ENCODE measurements at regions not wholly inside any gene's neighbourhood (a gene's known extent, or its start where the extent isn't known, plus 50 kb on each side); places are given as distances from the start of the nearest gene placed in this dataset.

GRCh38 chr20:60213126-60213893 is 255.1 kb downstream of the CDH26 start:
- DNase-seq (ENCODE audit: low spot score) = no peak

GRCh38 chr20:60214901-60215815 is 256.9 kb downstream of the CDH26 start:
- no peak for DNase-seq (ENCODE audit: low spot score)

- DNase-seq (ENCODE audit: low spot score) = no peak
Measured at GRCh38 chr20:60215816-60216730, 257.9 kb downstream of the CDH26 start.

GRCh38 chr20:60219231-60219630 is 261.0 kb downstream of the CDH26 start:
- no peak for DNase-seq (ENCODE audit: low spot score)

DNA sequence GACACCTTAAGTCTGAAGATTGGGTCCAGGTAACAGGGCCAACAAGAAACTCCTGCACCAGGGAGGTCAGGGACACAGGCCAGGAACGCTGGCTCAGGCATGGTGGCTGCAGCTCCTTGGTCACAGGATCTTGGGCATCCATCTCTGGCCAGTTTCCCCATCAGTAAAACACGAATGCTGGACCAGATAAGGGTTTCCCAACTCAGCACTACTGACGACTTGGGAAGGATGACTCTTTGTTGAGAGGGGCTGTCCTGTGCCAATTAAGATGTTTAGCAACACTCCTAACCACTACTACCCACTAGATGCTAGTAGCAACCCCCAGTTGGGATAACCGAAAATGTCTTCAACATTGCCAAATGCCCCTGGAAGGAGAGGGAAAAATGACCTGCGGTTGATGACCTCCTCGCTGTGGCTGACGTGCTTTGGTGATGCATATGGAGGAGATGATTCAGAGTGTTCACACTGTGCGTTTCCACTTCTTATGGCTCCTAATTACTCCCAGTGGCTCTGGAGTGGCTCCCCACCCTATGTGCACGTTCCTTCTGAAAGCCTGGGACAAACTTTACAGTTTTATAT is 261.9 kb downstream of the CDH26 start:
- no peak for DNase-seq (ENCODE audit: low spot score)

- no peak for DNase-seq (ENCODE audit: low spot score)
Measured at GRCh38 chr20:60220706-60221105, 262.5 kb downstream of the CDH26 start.

DNA sequence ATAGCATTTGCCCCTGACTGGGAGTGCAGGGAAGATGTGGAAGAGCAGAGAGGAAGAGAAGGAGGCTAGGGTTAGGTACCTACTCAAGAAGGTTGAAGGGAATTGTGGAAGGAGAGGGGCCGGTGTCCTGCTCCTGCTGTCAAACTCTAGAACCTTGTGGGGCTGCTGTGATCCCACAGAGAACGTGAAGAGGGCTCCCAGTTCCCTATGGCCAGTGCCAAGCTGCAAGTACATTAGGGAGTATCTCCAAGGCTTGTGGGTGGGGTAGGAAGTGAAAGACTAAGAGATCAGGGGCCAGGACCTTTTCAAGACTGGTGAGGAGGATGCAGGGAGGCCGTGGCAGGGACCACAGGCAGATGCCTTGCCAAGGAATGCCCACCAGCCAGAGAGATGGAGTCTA is 263.4 kb downstream of the CDH26 start:
- DNase-seq (ENCODE audit: low spot score) = no peak

GRCh38 chr20:60222497-60222896 is 264.3 kb downstream of the CDH26 start:
- DNase-seq (ENCODE audit: low spot score) = no peak

- DNase-seq (ENCODE audit: low spot score) = no peak
Measured at GRCh38 chr20:60223174-60223573, 265.0 kb downstream of the CDH26 start.

- DNase-seq (ENCODE audit: low spot score) = peak; percentile 39
Measured at GRCh38 chr20:60224914-60225313, 266.7 kb downstream of the CDH26 start.

- no peak for DNase-seq (ENCODE audit: low spot score)
Measured at GRCh38 chr20:60228255-60228654, 270.0 kb downstream of the CDH26 start.

DNA sequence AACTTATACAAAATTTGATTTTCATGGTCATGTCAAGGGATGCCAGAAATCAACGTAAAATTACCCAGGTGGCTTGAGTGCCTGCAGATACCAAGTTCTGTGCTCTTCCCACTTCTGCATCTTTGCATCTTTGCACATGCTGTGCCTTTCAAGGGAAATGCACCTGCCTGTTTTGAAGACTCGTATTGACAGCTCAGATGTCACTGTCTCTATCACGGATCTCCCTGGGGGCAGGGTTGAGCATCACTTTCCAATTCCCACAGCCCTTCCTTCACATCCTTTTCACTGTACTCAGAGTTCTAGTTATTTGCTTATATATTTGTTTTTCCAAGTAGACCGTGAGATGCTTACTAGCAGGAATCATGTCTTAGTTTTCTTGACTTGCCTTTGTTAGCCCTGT is 274.2 kb downstream of the CDH26 start:
- DNase-seq (ENCODE audit: low spot score) = no peak

GRCh38 chr20:60233018-60233630 is 274.9 kb downstream of the CDH26 start:
- DNase-seq (ENCODE audit: low spot score) = no peak

DNA sequence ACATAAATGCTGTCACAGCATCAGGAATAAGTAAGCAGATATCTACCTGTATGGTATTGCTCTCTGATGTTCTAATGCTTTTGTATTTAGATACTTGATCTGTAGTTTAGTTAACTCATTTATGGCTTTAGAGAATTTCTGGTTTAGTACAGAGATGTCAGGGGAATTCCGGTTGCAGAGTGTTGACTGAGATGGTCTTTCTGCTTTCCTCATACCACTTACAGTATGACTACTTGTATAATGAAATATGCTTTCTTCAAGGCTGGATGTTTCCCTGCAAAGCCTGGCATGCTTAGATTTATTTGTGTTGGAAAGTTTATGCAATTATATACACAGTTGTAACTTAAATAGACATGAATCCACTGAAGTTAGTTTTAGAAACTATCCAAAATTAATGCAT is 278.4 kb downstream of the CDH26 start:
- DNase-seq (ENCODE audit: low spot score) = no peak

DNA sequence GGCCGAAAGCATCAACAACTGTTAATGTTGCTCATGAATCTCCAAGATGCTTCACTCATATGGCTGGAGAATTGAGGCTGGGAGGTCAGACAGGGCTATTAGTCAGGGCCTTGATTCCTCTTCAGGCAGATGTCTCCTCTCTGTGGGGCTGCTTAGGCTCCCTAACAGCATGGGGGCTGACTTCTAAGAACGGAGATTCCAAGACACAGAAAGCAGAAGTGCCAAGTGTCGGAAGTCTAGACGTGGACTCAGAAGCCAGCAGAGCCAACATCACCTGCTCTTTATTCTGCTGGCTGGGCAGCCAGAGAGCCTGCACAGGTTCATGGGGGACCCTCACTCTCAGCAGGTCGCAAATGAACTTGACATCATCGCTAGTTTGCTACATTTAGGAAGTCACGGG is 279.8 kb downstream of the CDH26 start:
- no peak for DNase-seq (ENCODE audit: low spot score)

- no peak for DNase-seq (ENCODE audit: low spot score)
Measured at GRCh38 chr20:60238992-60239660, 280.9 kb downstream of the CDH26 start.

DNA sequence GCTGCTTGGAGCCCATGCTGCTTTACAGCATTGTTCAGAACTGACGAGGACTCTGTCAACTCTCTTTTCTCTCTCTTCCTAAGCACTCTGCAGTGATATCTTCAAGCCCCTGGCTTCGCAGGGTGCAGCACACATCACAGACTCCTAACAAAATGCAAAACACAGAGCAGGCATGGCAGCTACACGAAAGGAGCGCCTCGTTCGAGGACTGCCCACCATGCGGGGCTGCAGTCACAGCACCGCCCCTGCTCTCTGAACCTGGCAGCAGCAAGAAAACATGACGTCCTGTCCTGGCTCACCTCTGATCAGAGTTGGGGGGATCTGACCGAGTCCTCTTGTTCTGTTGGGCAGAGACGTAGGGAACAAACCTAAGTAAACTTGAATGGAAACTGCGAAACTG is 281.7 kb downstream of the CDH26 start:
- DNase-seq (ENCODE audit: low spot score) = no peak

DNA sequence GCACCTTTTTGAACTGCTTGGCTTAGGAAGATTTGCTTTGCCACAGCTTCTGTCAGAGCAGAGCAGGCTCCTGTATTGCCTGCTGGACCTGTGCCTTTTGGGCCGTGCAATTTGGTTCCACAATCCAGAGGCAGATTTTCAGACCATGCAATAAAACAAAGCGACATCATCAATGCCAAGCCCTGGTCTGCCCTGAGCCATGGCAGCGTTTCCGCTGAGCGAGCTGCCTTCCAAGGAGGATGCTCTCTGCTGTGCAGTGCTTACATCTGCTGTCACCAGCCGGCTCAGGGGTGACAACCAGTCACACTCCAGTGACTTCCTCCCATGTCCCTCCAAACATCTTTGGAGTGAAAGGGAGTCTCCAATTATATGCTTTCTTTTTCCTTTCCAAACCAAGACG is 282.2 kb downstream of the CDH26 start:
- no peak for DNase-seq (ENCODE audit: low spot score)

DNA sequence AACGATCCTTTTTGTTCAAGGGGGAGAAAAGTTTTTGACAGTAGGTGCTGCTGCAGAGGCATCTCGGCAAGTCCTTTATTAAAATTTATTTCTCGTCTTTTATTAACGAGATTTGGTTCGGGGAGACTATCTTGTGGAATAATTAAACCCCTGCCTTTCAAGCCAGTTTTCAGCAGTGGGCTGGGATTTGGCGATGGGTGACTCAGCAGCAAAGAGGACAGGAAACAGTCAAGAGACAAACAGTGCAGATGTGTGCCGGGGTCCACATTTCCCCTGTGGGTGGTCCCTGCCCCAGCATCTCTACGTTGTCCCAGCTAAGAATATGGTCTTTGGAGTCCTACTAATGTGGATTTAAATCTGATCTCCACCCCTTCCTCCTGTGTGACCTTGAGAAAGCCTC is 282.8 kb downstream of the CDH26 start:
- DNase-seq (ENCODE audit: low spot score) = no peak

GRCh38 chr20:60242836-60243505 is 284.7 kb downstream of the CDH26 start:
- DNase-seq (ENCODE audit: low spot score) = no peak
